Tibial artery (tissue), 4 donors: ENCODE measurements at regions not wholly inside any gene's neighbourhood (a gene's known extent, or its start where the extent isn't known, plus 50 kb on each side); places are given as distances from the start of the nearest gene placed in this dataset.

ENCODE experiments used
- DNase-seq, 2 donors: peaks; one replicate each; pipeline ENCODE4 v3.0.0-alpha.2; 2019
- H3K27ac ChIP-seq, 2 donors: fragments of 200-600 bp; sonication (generic) in 1 of 2; 1 replicate in 1 of 2; 2 replicates in 1 of 2; pipeline ENCODE4 v1.5.1; 2018 to 2019; ENCODE audit warnings: mild to moderate bottlenecking in 1 of 2
- H3K27me3 ChIP-seq, 2 donors: fragments of 200-600 bp; sonication (generic) in 1 of 2; one replicate each; pipeline versions ENCODE4 v1.5.1 to v1.6.0; 2016 to 2019
- H3K36me3 ChIP-seq, 3 donors: fragments of 200-600 bp; sonication (generic) in 2 of 3; one replicate each; pipeline ENCODE4 v1.5.1; 2016 to 2019; ENCODE audit warnings: mild to moderate bottlenecking in 2 of 3
- H3K4me1 ChIP-seq, 4 donors: fragments of 200-600 bp; sonication (generic) in 2 of 4; 1 replicate in 3 of 4; 2 replicates in 1 of 4; pipeline ENCODE4 v1.5.1; 2016 to 2019
- H3K4me3 ChIP-seq, 2 donors: fragments of 200-600 bp; sonication (generic) in 1 of 2; 1 replicate in 1 of 2; 2 replicates in 1 of 2; pipeline ENCODE4 v1.5.1; 2018 to 2019; ENCODE audit warnings: mild to moderate bottlenecking in 2 of 2
- H3K9me3 ChIP-seq, 3 donors: fragments of 200-600 bp; sonication (generic) in 1 of 3; one replicate each; pipeline ENCODE4 v1.5.1; 2016 to 2019
- CTCF ChIP-seq, 2 experiments: fragments of 200-600 bp in 1 of 2; fragments of 450-650 bp in 1 of 2; IDR thresholded peaks; one replicate each; pipeline ENCODE4 v1.5.1; 2017 to 2019; ENCODE audit warnings: antibody characterized with exemption in 2 of 2, mild to moderate bottlenecking in 1 of 2, moderate library complexity in 1 of 2
- intact Hi-C: fragments of 100-400 bp; cut with DNase I; formaldehyde crosslinking; loops from one replicate; pipeline ENCODE4 v1.15.0; 2023; ENCODE audit warnings: low total_unique reads

- TF ChIP-seq CTCF (IDR thresholded peaks at IDR 0.05), result no peak
- no peak overlapping the region for H3K4me3 ChIP-seq
- no peak overlapping the region for H3K27ac ChIP-seq
- DNase-seq, result no peak
- H3K27me3 ChIP-seq, result no peaks in the 10 kb centered on the region
- H3K9me3 ChIP-seq, result no peaks in the 10 kb centered on the region
- no peaks in the 10 kb centered on the region for H3K36me3 ChIP-seq
- H3K4me1 ChIP-seq, result peaks cover 0 to 21% (median 0%) of the 10 kb centered on the region in 4 donors
- intact Hi-C loops, result no loop called here
These were observed 50.6 kb upstream of the SLC44A3 start for GRCh38 chr1:94769551-94769950.

- intact Hi-C loops, result no loop called here
- no peak for DNase-seq
- no peaks in the 10 kb centered on the region for H3K27me3 ChIP-seq
These were observed 52.1 kb upstream of the SLC44A3 start for GRCh38 chr1:94768036-94768435.

GRCh38 chr1:94765958-94766357, 54.2 kb upstream of the SLC44A3 start:
- Histone ChIP-seq H3K9me3 (no peaks in the 10 kb centered on the region), H3K36me3 (no peaks in the 10 kb centered on the region), H3K27me3 (no peaks in the 10 kb centered on the region), H3K4me3 (no peak overlapping the region), H3K27ac (no peak overlapping the region), H3K4me1 (peaks cover 0 to 14% (median 0%) of the 10 kb centered on the region in 4 donors)
- no peak for TF ChIP-seq CTCF (IDR thresholded peaks at IDR 0.05)
- intact Hi-C loops, result no loop called here
- no peak for DNase-seq

More at GRCh38 chr1:94768036-94768435, 52.1 kb upstream of the SLC44A3 start:
- Histone ChIP-seq H3K9me3 (no peaks in the 10 kb centered on the region), H3K4me1 (peaks cover 0 to 21% (median 0%) of the 10 kb centered on the region in 4 donors), H3K4me3 (no peak overlapping the region), H3K36me3 (no peaks in the 10 kb centered on the region), H3K27ac (no peak overlapping the region)
- no peak for TF ChIP-seq CTCF (IDR thresholded peaks at IDR 0.05)

- no peak for TF ChIP-seq CTCF (IDR thresholded peaks at IDR 0.05)
- intact Hi-C loops, result no loop called here
- Histone ChIP-seq H3K27me3 (no peaks in the 10 kb centered on the region), H3K4me1 (peaks cover 0 to 26% (median 12%) of the 10 kb centered on the region in 4 donors), H3K27ac (no peak overlapping the region), H3K36me3 (no peaks in the 10 kb centered on the region), H3K4me3 (no peak overlapping the region), H3K9me3 (no peaks in the 10 kb centered on the region)
- no peak for DNase-seq
These were observed 61.0 kb upstream of the SLC44A3 start for GRCh38 chr1:94759188-94759587.

GRCh38 chr1:94757931-94758330, 62.2 kb upstream of the SLC44A3 start:
- peak overlapping the region; percentile 50 to 51 for H3K27ac ChIP-seq
- peak; percentile 31 to 84 for DNase-seq

More at GRCh38 chr1:94757931-94758330, 62.2 kb upstream of the SLC44A3 start:
- H3K4me3 ChIP-seq, result no peak overlapping the region
- intact Hi-C loops, result no loop called here
- H3K27me3 ChIP-seq, result no peaks in the 10 kb centered on the region
- H3K9me3 ChIP-seq, result no peaks in the 10 kb centered on the region
- peaks cover 0 to 33% (median 15%) of the 10 kb centered on the region in 4 donors for H3K4me1 ChIP-seq
- H3K36me3 ChIP-seq, result no peaks in the 10 kb centered on the region
- no peak for TF ChIP-seq CTCF (IDR thresholded peaks at IDR 0.05)
